ENCODE measurements at regions not wholly inside any gene's neighbourhood (a gene's known extent, or its start where the extent isn't known, plus 50 kb on each side); places are given as distances from the start of the nearest gene placed in this dataset.

GRCh38 chr6:27061235-27061993, 186.1 kb upstream of the PRSS16 start:
- TF ChIP-seq SPI1 (IDR thresholded peaks at IDR 0.05; ENCODE audit: low read depth, low read length) (peak; percentile 77), POLR2A (IDR thresholded peaks at IDR 0.05; ENCODE audit: low read depth, low read length) (no peak), POU2F2 (IDR thresholded peaks at IDR 0.05; ENCODE audit: low read depth, low read length) (no peak), POLR2AphosphoS5 (IDR thresholded peaks at IDR 0.05; ENCODE audit: low read depth, low read length) (no peak)
- FAIRE-seq (peak; percentile 33), DNase-seq (ENCODE audit: insufficient read length, low spot score) (no peak)

GRCh38 chr6:27062755-27063154, 184.7 kb upstream of the PRSS16 start:
- TF ChIP-seq TAF1 (IDR thresholded peaks at IDR 0.05; ENCODE audit: low read depth, low read length) (no peak), POU2F2 (IDR thresholded peaks at IDR 0.05; ENCODE audit: low read depth, low read length) (no peak), PAX5 (IDR thresholded peaks at IDR 0.05; ENCODE audit: insufficient read depth, low read length, severe bottlenecking) (no peak), SPI1 (IDR thresholded peaks at IDR 0.05; ENCODE audit: low read depth, low read length) (no peak), POLR2A (IDR thresholded peaks at IDR 0.05; ENCODE audit: low read depth, low read length) (no peak)
- DNase-seq (ENCODE audit: insufficient read length, low spot score) (no peak), FAIRE-seq (no peak)

- FAIRE-seq (peak; percentile 41), DNase-seq (ENCODE audit: insufficient read length, low spot score) (no peak)
- no peak for TF ChIP-seq SPI1 (IDR thresholded peaks at IDR 0.05; ENCODE audit: low read depth, low read length)
- TF ChIP-seq POLR2A (IDR thresholded peaks at IDR 0.05; ENCODE audit: low read depth, low read length): no peak
- TF ChIP-seq POLR2AphosphoS5 (IDR thresholded peaks at IDR 0.05; ENCODE audit: low read depth, low read length): no peak
Observed at GRCh38 chr6:27065183-27065582, 182.3 kb upstream of the PRSS16 start.

- FAIRE-seq (no peak), DNase-seq (ENCODE audit: insufficient read length, low spot score) (no peak)
Observed at GRCh38 chr6:27066381-27066780, 181.1 kb upstream of the PRSS16 start.

GRCh38 chr6:27066802-27067201, 180.7 kb upstream of the PRSS16 start:
- FAIRE-seq (no peak), DNase-seq (ENCODE audit: insufficient read length, low spot score) (no peak)
- TF ChIP-seq POLR2AphosphoS5 (IDR thresholded peaks at IDR 0.05; ENCODE audit: low read depth, low read length): no peak
- TF ChIP-seq TAF1 (IDR thresholded peaks at IDR 0.05; ENCODE audit: low read depth, low read length): no peak
- TF ChIP-seq POU2F2 (IDR thresholded peaks at IDR 0.05; ENCODE audit: low read depth, low read length): no peak
- TF ChIP-seq POLR2A (IDR thresholded peaks at IDR 0.05; ENCODE audit: low read depth, low read length): no peak
- TF ChIP-seq SPI1 (IDR thresholded peaks at IDR 0.05; ENCODE audit: low read depth, low read length): no peak
- TF ChIP-seq PAX5 (IDR thresholded peaks at IDR 0.05; ENCODE audit: insufficient read depth, low read length, severe bottlenecking): no peak

More at GRCh38 chr6:27066381-27066780, 181.1 kb upstream of the PRSS16 start:
- no peak for TF ChIP-seq POU2F2 (IDR thresholded peaks at IDR 0.05; ENCODE audit: low read depth, low read length)
- TF ChIP-seq POLR2A (IDR thresholded peaks at IDR 0.05; ENCODE audit: low read depth, low read length): no peak
- no peak for TF ChIP-seq SPI1 (IDR thresholded peaks at IDR 0.05; ENCODE audit: low read depth, low read length)
- TF ChIP-seq POLR2AphosphoS5 (IDR thresholded peaks at IDR 0.05; ENCODE audit: low read depth, low read length): no peak
- TF ChIP-seq TAF1 (IDR thresholded peaks at IDR 0.05; ENCODE audit: low read depth, low read length): no peak
- TF ChIP-seq PAX5 (IDR thresholded peaks at IDR 0.05; ENCODE audit: insufficient read depth, low read length, severe bottlenecking): no peak

- FAIRE-seq (no peak), DNase-seq (ENCODE audit: insufficient read length, low spot score) (no peak)
- TF ChIP-seq SPI1 (IDR thresholded peaks at IDR 0.05; ENCODE audit: low read depth, low read length): no peak
- TF ChIP-seq TAF1 (IDR thresholded peaks at IDR 0.05; ENCODE audit: low read depth, low read length): no peak
- no peak for TF ChIP-seq PAX5 (IDR thresholded peaks at IDR 0.05; ENCODE audit: insufficient read depth, low read length, severe bottlenecking)
- TF ChIP-seq POU2F2 (IDR thresholded peaks at IDR 0.05; ENCODE audit: low read depth, low read length): no peak
- no peak for TF ChIP-seq POLR2AphosphoS5 (IDR thresholded peaks at IDR 0.05; ENCODE audit: low read depth, low read length)
- TF ChIP-seq POLR2A (IDR thresholded peaks at IDR 0.05; ENCODE audit: low read depth, low read length): no peak
Observed at GRCh38 chr6:27073441-27073840, 174.1 kb upstream of the PRSS16 start.

- DNase-seq (ENCODE audit: insufficient read length, low spot score) (no peak), FAIRE-seq (no peak)
- TF ChIP-seq SPI1 (IDR thresholded peaks at IDR 0.05; ENCODE audit: low read depth, low read length): no peak
- no peak for TF ChIP-seq POU2F2 (IDR thresholded peaks at IDR 0.05; ENCODE audit: low read depth, low read length)
- no peak for TF ChIP-seq POLR2AphosphoS5 (IDR thresholded peaks at IDR 0.05; ENCODE audit: low read depth, low read length)
- TF ChIP-seq TAF1 (IDR thresholded peaks at IDR 0.05; ENCODE audit: low read depth, low read length): no peak
- TF ChIP-seq PAX5 (IDR thresholded peaks at IDR 0.05; ENCODE audit: insufficient read depth, low read length, severe bottlenecking): no peak
- no peak for TF ChIP-seq POLR2A (IDR thresholded peaks at IDR 0.05; ENCODE audit: low read depth, low read length)
Observed at GRCh38 chr6:27076116-27076515, 171.4 kb upstream of the PRSS16 start.

GRCh38 chr6:27078734-27079357, 168.7 kb upstream of the PRSS16 start:
- FAIRE-seq: peak; percentile 62
- TF ChIP-seq POU2F2 (IDR thresholded peaks at IDR 0.05; ENCODE audit: low read depth, low read length): no peak
- no peak for TF ChIP-seq POLR2AphosphoS5 (IDR thresholded peaks at IDR 0.05; ENCODE audit: low read depth, low read length)
- no peak for TF ChIP-seq TAF1 (IDR thresholded peaks at IDR 0.05; ENCODE audit: low read depth, low read length)
- TF ChIP-seq POLR2A (IDR thresholded peaks at IDR 0.05; ENCODE audit: low read depth, low read length): no peak
- TF ChIP-seq SPI1 (IDR thresholded peaks at IDR 0.05; ENCODE audit: low read depth, low read length): no peak
- TF ChIP-seq PAX5 (IDR thresholded peaks at IDR 0.05; ENCODE audit: insufficient read depth, low read length, severe bottlenecking): no peak
- no peak for DNase-seq (ENCODE audit: insufficient read length, low spot score)

GRCh38 chr6:27081188-27081587, 166.3 kb upstream of the PRSS16 start:
- FAIRE-seq (no peak), DNase-seq (ENCODE audit: insufficient read length, low spot score) (no peak)
- TF ChIP-seq PAX5 (IDR thresholded peaks at IDR 0.05; ENCODE audit: insufficient read depth, low read length, severe bottlenecking) (no peak), SPI1 (IDR thresholded peaks at IDR 0.05; ENCODE audit: low read depth, low read length) (no peak), POLR2A (IDR thresholded peaks at IDR 0.05; ENCODE audit: low read depth, low read length) (no peak), TAF1 (IDR thresholded peaks at IDR 0.05; ENCODE audit: low read depth, low read length) (no peak), POU2F2 (IDR thresholded peaks at IDR 0.05; ENCODE audit: low read depth, low read length) (no peak), POLR2AphosphoS5 (IDR thresholded peaks at IDR 0.05; ENCODE audit: low read depth, low read length) (no peak)

Measured in GM12891 (cell line).